ENCODE measurements at regions not wholly inside any gene's neighbourhood (a gene's known extent, or its start where the extent isn't known, plus 50 kb on each side); places are given as distances from the start of the nearest gene placed in this dataset.

GRCh38 chr20:24334830-24335229 is 134.6 kb upstream of the SYNDIG1 start:
- DNase-seq (ENCODE audit: low read depth), result no peak

- DNase-seq (ENCODE audit: low read depth), result no peak
Observed at GRCh38 chr20:24332956-24333355, 136.5 kb upstream of the SYNDIG1 start.

- DNase-seq (ENCODE audit: low read depth), result no peak
Observed at GRCh38 chr20:24331939-24332338, 137.5 kb upstream of the SYNDIG1 start.

- no peak for DNase-seq (ENCODE audit: low read depth)
Observed at GRCh38 chr20:24328901-24329300, 140.5 kb upstream of the SYNDIG1 start.

GRCh38 chr20:24321973-24322372 is 147.5 kb upstream of the SYNDIG1 start:
- no peak for DNase-seq (ENCODE audit: low read depth)

GRCh38 chr20:24318569-24319352 is 150.7 kb upstream of the SYNDIG1 start:
- no peak for DNase-seq (ENCODE audit: low read depth)

GRCh38 chr20:24317224-24317623 is 152.2 kb upstream of the SYNDIG1 start:
- DNase-seq (ENCODE audit: low read depth), result no peak

GRCh38 chr20:24316731-24317130 is 152.7 kb upstream of the SYNDIG1 start:
- no peak for DNase-seq (ENCODE audit: low read depth)

- no peak for DNase-seq (ENCODE audit: low read depth)
Observed at GRCh38 chr20:24314053-24314452, 155.4 kb upstream of the SYNDIG1 start.

GRCh38 chr20:24309596-24309995 is 159.8 kb upstream of the SYNDIG1 start:
- no peak for DNase-seq (ENCODE audit: low read depth)

GRCh38 chr20:24305371-24305770 is 164.1 kb upstream of the SYNDIG1 start:
- DNase-seq (ENCODE audit: low read depth), result no peak

GRCh38 chr20:24304291-24304690 is 165.1 kb upstream of the SYNDIG1 start:
- DNase-seq (ENCODE audit: low read depth), result no peak

- no peak for DNase-seq (ENCODE audit: low read depth)
Observed at GRCh38 chr20:24303393-24304170, 165.8 kb upstream of the SYNDIG1 start.

GRCh38 chr20:24297993-24298392 is 171.4 kb upstream of the SYNDIG1 start:
- no peak for DNase-seq (ENCODE audit: low read depth)

- no peak for DNase-seq (ENCODE audit: low read depth)
Observed at GRCh38 chr20:24296477-24297261, 172.8 kb upstream of the SYNDIG1 start.

GRCh38 chr20:24291014-24291413 is 178.4 kb upstream of the SYNDIG1 start:
- DNase-seq (ENCODE audit: low read depth), result no peak

- no peak for DNase-seq (ENCODE audit: low read depth)
Observed at GRCh38 chr20:24289737-24290481, 179.5 kb upstream of the SYNDIG1 start.

- no peak for DNase-seq (ENCODE audit: low read depth)
Observed at GRCh38 chr20:24283186-24283585, 186.2 kb upstream of the SYNDIG1 start.

- DNase-seq (ENCODE audit: low read depth), result no peak
Observed at GRCh38 chr20:24277196-24277595, 192.2 kb upstream of the SYNDIG1 start.

- no peak for DNase-seq (ENCODE audit: low read depth)
Observed at GRCh38 chr20:24275946-24276705, 193.3 kb upstream of the SYNDIG1 start.

- no peak for DNase-seq (ENCODE audit: low read depth)
Observed at GRCh38 chr20:24273251-24273650, 196.2 kb upstream of the SYNDIG1 start.

Measured in GM04504 (cell line).